ENCODE measurements at regions not wholly inside any gene's neighbourhood (a gene's known extent, or its start where the extent isn't known, plus 50 kb on each side); places are given as distances from the start of the nearest gene placed in this dataset.

GRCh38 chr10:4522296-4523000, 303.6 kb upstream of the AKR1E2 start:
- FAIRE-seq = no peak

- FAIRE-seq = no peak
Observed at GRCh38 chr10:4519658-4520402, 306.2 kb upstream of the AKR1E2 start.

GRCh38 chr10:4517746-4518145, 308.3 kb upstream of the AKR1E2 start:
- FAIRE-seq = no peak

GRCh38 chr10:4515721-4516120, 310.3 kb upstream of the AKR1E2 start:
- FAIRE-seq = no peak

GRCh38 chr10:4514445-4515108, 311.4 kb upstream of the AKR1E2 start:
- no peak for FAIRE-seq

GRCh38 chr10:4512671-4513240, 313.3 kb upstream of the AKR1E2 start:
- FAIRE-seq = no peak

- FAIRE-seq = peak; percentile 91
Observed at GRCh38 chr10:4512196-4512595, 313.8 kb upstream of the AKR1E2 start.

- peak; percentile 20 for FAIRE-seq
Observed at GRCh38 chr10:4511509-4511908, 314.5 kb upstream of the AKR1E2 start.

- FAIRE-seq = no peak
Observed at GRCh38 chr10:4509405-4509804, 316.6 kb upstream of the AKR1E2 start.

- FAIRE-seq = no peak
Observed at GRCh38 chr10:4506095-4506494, 319.9 kb upstream of the AKR1E2 start.

GRCh38 chr10:4504550-4504949, 321.5 kb upstream of the AKR1E2 start:
- no peak for FAIRE-seq

GRCh38 chr10:4503076-4503475, 322.9 kb upstream of the AKR1E2 start:
- no peak for FAIRE-seq

GRCh38 chr10:4501306-4501705, 324.7 kb upstream of the AKR1E2 start:
- no peak for FAIRE-seq

GRCh38 chr10:4498711-4499251, 327.2 kb upstream of the AKR1E2 start:
- no peak for FAIRE-seq

- no peak for FAIRE-seq
Observed at GRCh38 chr10:4494551-4494950, 331.5 kb upstream of the AKR1E2 start.

- no peak for FAIRE-seq
Observed at GRCh38 chr10:4492202-4492601, 333.8 kb upstream of the AKR1E2 start.

GRCh38 chr10:4488904-4489303, 337.1 kb upstream of the AKR1E2 start:
- no peak for FAIRE-seq

- no peak for FAIRE-seq
Observed at GRCh38 chr10:4485636-4486035, 340.4 kb upstream of the AKR1E2 start.

GRCh38 chr10:4483811-4484210, 342.2 kb upstream of the AKR1E2 start:
- no peak for FAIRE-seq

- FAIRE-seq = no peak
Observed at GRCh38 chr10:4482659-4483058, 343.3 kb upstream of the AKR1E2 start.

GRCh38 chr10:4481192-4481591, 344.8 kb upstream of the AKR1E2 start:
- no peak for FAIRE-seq

- no peak for FAIRE-seq
Observed at GRCh38 chr10:4479342-4479741, 346.7 kb upstream of the AKR1E2 start.

GRCh38 chr10:4477664-4478063, 348.3 kb upstream of the AKR1E2 start:
- FAIRE-seq = no peak
